Sigmoid colon (tissue), 6 donors: ENCODE measurements at regions not wholly inside any gene's neighbourhood (a gene's known extent, or its start where the extent isn't known, plus 50 kb on each side); places are given as distances from the start of the nearest gene placed in this dataset.
"Not testable (repeated sequence)": the region's sequence is repeated elsewhere in the genome, so short reads cannot be mapped to it uniquely, and the experiment has no call there.

Source experiments
- DNase-seq: peaks from one replicate; pipeline ENCODE4 v3.0.0-alpha.2; 2019
- H3K27ac ChIP-seq, 4 donors: fragments of 200-600 bp; sonication (generic); one replicate each; pipeline ENCODE4 v1.5.1; 2016 to 2019; ENCODE audit warnings: mild to moderate bottlenecking in 1 of 4
- H3K27me3 ChIP-seq, 3 donors: fragments of 200-600 bp; sonication (generic); one replicate each; pipeline ENCODE4 v1.5.1; 2019; ENCODE audit warnings: mild to moderate bottlenecking in 1 of 3
- H3K36me3 ChIP-seq, 4 donors: fragments of 200-600 bp; sonication (generic); one replicate each; pipeline ENCODE4 v1.5.1; 2016 to 2019
- H3K4me1 ChIP-seq, 4 donors: fragments of 200-600 bp; sonication (generic); one replicate each; pipeline ENCODE4 v1.5.1; 2017 to 2019
- H3K4me3 ChIP-seq, 4 donors: fragments of 200-600 bp; sonication (generic); one replicate each; pipeline ENCODE4 v1.5.1; 2017 to 2019; ENCODE audit warnings: mild to moderate bottlenecking in 2 of 4, moderate library complexity in 1 of 4
- H3K9me3 ChIP-seq, 4 donors: fragments of 200-600 bp in 3 of 4; sonication (generic) in 3 of 4; one replicate each; pipeline versions ENCODE4 v1.5.1 to v1.6.1; 2013 to 2019
- EP300 ChIP-seq, 4 donors: sonication (generic); formaldehyde crosslinking; IDR thresholded peaks; one replicate each; pipeline ENCODE4 v1.6.1; 2017; ENCODE audit warnings: antibody characterized with exemption in 4 of 4
- POLR2A ChIP-seq, 2 donors: fragments of 450-650 bp; IDR thresholded peaks; one replicate each; pipeline ENCODE4 v1.6.1; 2016; ENCODE audit warnings: antibody characterized with exemption in 2 of 2, mild to moderate bottlenecking in 2 of 2, moderate library complexity in 2 of 2
- POLR2AphosphoS5 ChIP-seq, 4 donors: sonication (generic); formaldehyde crosslinking; IDR thresholded peaks; one replicate each; pipeline ENCODE4 v1.6.1; 2017; ENCODE audit warnings: antibody characterized with exemption in 4 of 4
- WGBS, 2 donors: extraction: QIAGEN DNeasy Blood & Tissue Kit; methylation state at CpG; one replicate each; pipeline ENCODE4 v1.1.7; 2013; 5-methylcytosine and 5-hydroxymethylcytosine counted together
- intact Hi-C: fragments of 100-400 bp; cut with DNase I; formaldehyde crosslinking; loops from one replicate; pipeline ENCODE4 v1.15.1; 2023
- TF ChIP-seq, protein P1 (sequence below), 4 experiments: fragments of 450-650 bp in 3 of 4; fragments of 200-600 bp in 1 of 4; IDR thresholded peaks; one replicate each; pipeline ENCODE4 v1.5.1; 2016 to 2019; ENCODE audit warnings: antibody characterized with exemption in 4 of 4, mild to moderate bottlenecking in 3 of 4, moderate library complexity in 2 of 4
- donor health status: healthy with polysubstance abuse.
- donor health status: healthy.

DNA sequence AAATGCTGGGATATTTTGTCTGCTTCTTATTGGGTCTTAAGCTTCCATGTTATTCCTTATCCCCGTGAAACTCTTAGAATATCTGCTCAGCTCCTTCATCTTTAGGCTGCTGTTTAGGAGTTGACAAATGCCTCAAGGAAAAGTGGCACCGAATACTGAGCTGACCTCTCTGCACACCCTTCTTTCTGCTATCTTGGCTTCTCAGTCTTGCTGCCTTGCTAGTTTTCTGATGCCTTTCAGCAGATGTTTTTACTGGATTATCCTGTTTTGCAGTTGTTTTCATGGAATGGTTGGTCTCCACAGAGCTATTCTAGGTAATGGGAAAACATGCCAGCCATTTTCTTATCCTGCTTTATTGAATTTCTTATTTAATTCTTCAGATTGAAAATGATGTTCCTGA, 86.3 kb downstream of the GYPE start:
- Histone ChIP-seq H3K36me3 (no peaks in the 10 kb centered on the region), H3K4me3 (no peak overlapping the region), H3K27ac (no peak overlapping the region), H3K4me1 (no peaks in the 10 kb centered on the region), H3K9me3 (no peaks in the 10 kb centered on the region), H3K27me3 (no peaks in the 10 kb centered on the region)
- no peak for TF ChIP-seq POLR2A (IDR thresholded peaks at IDR 0.05)
- TF ChIP-seq EP300 (IDR thresholded peaks at IDR 0.05), result no peak
- no peak for TF ChIP-seq POLR2AphosphoS5 (IDR thresholded peaks at IDR 0.05)
- TF ChIP-seq, protein P1, sequence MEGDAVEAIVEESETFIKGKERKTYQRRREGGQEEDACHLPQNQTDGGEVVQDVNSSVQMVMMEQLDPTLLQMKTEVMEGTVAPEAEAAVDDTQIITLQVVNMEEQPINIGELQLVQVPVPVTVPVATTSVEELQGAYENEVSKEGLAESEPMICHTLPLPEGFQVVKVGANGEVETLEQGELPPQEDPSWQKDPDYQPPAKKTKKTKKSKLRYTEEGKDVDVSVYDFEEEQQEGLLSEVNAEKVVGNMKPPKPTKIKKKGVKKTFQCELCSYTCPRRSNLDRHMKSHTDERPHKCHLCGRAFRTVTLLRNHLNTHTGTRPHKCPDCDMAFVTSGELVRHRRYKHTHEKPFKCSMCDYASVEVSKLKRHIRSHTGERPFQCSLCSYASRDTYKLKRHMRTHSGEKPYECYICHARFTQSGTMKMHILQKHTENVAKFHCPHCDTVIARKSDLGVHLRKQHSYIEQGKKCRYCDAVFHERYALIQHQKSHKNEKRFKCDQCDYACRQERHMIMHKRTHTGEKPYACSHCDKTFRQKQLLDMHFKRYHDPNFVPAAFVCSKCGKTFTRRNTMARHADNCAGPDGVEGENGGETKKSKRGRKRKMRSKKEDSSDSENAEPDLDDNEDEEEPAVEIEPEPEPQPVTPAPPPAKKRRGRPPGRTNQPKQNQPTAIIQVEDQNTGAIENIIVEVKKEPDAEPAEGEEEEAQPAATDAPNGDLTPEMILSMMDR (IDR thresholded peaks at IDR 0.05), result no peak
- DNase-seq, result no peak
- intact Hi-C loops, result no loop called here
- 91 to 94% methylated on average over 2 of the region's 2 CpGs for WGBS, 2 donors

DNA sequence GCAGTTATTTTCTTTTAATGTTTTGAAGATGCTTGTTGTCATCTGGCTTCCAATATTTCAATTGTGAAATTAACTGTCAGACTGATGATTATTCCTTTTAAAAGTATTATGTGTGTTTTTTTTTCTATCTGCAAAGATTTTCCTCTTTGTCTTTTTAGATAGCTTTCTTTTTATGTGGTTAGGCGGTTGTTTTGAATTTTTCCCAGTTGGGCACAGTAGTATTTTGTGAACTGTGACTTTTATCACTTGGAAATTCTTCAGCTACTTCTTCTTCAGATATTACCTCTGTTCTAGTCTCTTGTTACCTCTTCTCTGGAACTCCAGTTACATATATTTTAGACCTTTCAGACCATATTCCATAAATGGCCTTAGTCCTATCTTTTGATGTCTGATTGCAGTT, 87.5 kb downstream of the GYPE start:
- H3K36me3 ChIP-seq, H3K4me1 ChIP-seq, H3K27me3 ChIP-seq, DNase-seq, H3K9me3 ChIP-seq, intact Hi-C loops, H3K27ac ChIP-seq, H3K4me3 ChIP-seq: not testable (repeated sequence)
- 85 to 89% methylated on average over 1 of the region's 1 CpG for WGBS, 2 donors

DNA sequence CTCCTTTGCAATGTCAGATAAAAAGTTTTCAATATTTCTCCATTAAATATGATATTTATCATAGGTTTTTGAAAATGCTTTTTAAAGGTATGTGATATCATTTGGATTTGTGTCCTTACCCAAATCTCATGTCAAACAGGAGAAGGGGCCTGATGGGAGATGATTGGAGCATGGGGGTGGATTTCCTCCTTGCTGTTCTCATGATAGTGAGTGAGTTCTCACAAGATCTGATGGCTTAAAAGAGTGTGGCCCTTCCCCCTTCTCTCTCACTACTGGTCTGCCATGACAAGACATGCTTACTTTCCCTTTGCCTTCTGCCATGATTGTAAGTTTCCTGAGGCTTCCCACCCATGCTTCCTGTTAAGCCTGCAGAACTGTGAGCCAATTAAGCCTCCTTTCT, 90.0 kb downstream of the GYPE start:
- H3K27ac ChIP-seq, H3K4me3 ChIP-seq, H3K4me1 ChIP-seq, H3K27me3 ChIP-seq, H3K9me3 ChIP-seq, intact Hi-C loops, H3K36me3 ChIP-seq, DNase-seq: not testable (repeated sequence)

DNA sequence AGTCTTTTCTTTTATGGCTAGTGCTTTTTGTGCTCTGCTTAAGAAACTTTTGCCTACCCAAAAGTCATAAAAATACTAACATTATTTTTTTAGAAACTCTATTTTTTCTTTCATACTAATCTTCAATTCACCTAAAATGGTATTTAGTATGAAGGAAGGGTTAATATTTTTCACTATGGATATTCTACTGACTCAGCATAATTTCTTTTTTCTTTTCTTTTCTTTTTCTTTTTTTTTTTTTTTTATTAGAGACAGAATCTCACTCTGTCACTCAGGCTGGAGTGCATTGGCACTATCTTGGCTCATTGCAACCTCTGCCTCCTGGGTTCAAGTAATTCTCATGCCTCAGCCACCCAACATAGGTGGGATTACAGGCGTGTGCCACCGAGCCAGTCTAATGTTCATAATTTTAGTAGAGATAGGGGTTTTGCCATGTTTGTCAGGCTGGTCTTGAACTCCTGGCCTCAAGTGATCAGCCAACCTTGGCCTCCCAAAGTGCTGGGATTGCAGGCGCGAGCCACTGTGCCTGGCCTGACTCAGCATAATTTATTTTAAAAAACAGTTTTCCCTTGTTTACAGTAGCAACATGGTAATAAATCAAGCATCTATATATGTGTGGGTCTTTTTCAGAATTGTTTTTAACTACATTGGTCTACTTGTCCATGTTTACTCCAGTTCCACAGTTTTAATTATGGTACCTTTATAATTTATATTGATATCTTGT, 91.8 kb downstream of the GYPE start:
- intact Hi-C loops, H3K4me3 ChIP-seq, H3K36me3 ChIP-seq, H3K4me1 ChIP-seq, H3K27me3 ChIP-seq, H3K27ac ChIP-seq, DNase-seq, H3K9me3 ChIP-seq: not testable (repeated sequence)
- 95 to 97% methylated on average over 4 of the region's 4 CpGs for WGBS, 2 donors

DNA sequence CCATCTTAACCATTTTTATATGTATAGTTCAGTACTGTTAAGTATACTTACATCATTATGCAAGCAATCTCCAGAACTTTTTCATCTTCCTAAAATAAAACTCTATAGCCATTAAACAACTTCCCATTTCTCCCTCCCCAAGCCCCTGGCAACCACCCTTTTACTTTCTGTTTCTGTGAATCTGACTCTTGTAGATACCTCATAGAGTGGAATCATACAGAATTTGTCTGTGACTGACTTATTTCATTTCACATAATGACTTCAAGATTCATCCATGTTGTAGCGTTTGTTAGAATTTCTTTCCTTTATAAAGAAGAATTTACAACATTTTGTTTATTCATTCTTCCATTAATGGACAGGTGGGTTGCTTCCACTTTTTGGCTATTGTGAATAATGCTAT, 91.2 kb upstream of the FREM3 start:
- H3K4me3 ChIP-seq, H3K4me1 ChIP-seq, H3K36me3 ChIP-seq, DNase-seq, H3K27me3 ChIP-seq, H3K9me3 ChIP-seq, intact Hi-C loops, H3K27ac ChIP-seq: not testable (repeated sequence)
- WGBS, 2 donors, result 57 to 92% methylated on average over 1 of the region's 1 CpG

DNA sequence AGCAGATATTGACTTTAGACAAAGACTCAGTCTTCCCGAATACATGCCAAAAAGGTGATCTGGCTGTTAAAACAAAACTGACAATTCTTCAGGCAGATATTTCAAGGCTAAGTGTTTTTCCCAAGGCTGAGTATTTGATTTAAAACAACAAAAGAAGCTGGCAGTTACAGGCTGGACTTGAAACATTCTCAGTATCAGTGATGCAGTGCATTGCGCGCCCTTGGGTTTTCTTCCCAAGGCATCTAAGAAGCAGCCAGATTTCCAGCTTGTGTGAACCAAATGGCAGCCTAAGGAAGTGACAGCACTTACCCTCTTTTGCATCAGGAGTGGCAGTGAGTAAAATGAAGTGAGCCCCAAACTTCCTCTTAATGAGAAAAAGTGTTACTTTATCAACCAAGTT, 90.0 kb upstream of the FREM3 start:
- H3K9me3 ChIP-seq, H3K27ac ChIP-seq, H3K27me3 ChIP-seq, H3K4me1 ChIP-seq, intact Hi-C loops, DNase-seq, H3K4me3 ChIP-seq, H3K36me3 ChIP-seq: not testable (repeated sequence)
- 79 to 89% methylated on average over 3 of the region's 3 CpGs for WGBS, 2 donors

DNA sequence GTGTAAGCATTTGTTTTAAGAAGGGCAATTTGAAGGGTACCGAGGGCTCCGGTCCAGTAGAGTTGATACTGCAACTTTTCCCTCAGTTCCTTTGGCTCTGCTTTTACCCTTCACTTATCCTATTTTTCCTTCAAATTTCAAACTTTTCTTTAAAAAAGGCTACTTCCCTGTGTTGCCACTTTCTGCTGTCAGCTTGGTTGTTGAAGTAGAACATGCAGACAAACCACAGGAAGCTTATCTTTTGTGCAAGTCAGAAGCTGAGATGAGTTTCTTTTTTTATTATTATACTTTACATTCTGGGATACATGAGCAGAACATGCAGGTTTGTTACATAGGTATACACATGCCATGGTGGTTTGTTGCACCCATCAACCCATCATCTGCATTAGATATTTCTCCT, 89.1 kb upstream of the FREM3 start:
- DNase-seq, H3K4me1 ChIP-seq, H3K36me3 ChIP-seq, H3K9me3 ChIP-seq, H3K27me3 ChIP-seq, H3K27ac ChIP-seq, intact Hi-C loops, H3K4me3 ChIP-seq: not testable (repeated sequence)
- WGBS, 2 donors, result 79 to 85% methylated on average over 2 of the region's 2 CpGs

DNA sequence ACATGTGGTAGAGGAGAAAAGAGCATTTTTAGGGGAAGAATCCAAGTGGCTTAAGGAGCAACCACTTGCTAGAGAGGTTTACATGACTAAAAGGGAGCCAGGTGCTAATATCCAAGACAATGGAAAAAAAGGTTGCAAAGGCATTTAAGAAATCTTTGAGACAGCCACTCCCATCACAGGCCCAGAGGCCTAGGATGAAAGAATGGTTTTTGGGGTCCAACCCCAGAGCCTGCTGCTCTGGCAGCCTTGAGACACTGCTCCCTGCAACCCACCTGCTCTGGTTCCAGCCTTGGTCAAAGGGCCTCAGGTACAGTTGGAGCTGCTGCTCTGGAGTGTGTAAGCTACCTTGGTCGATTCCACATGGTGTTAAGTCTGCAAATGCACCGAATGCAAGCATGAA, 84.1 kb upstream of the FREM3 start:
- WGBS, 2 donors, result 81 to 83% methylated on average over 2 of the region's 2 CpGs
- no peak for TF ChIP-seq POLR2AphosphoS5 (IDR thresholded peaks at IDR 0.05)
- TF ChIP-seq EP300 (IDR thresholded peaks at IDR 0.05), result no peak
- TF ChIP-seq, protein P1 (IDR thresholded peaks at IDR 0.05), result no peak
- TF ChIP-seq POLR2A (IDR thresholded peaks at IDR 0.05), result no peak
- Histone ChIP-seq H3K9me3 (peaks cover 0 to 4% (median 0%) of the 10 kb centered on the region in 4 donors), H3K27ac (no peak overlapping the region), H3K4me3 (no peak overlapping the region), H3K27me3 (no peaks in the 10 kb centered on the region), H3K36me3 (no peaks in the 10 kb centered on the region), H3K4me1 (no peaks in the 10 kb centered on the region)
- DNase-seq, result no peak
- intact Hi-C loops, result no loop called here
